H1 (cell line): ENCODE measurements at regions not wholly inside any gene's neighbourhood (a gene's known extent, or its start where the extent isn't known, plus 50 kb on each side); places are given as distances from the start of the nearest gene placed in this dataset.

Experiments
- BCL11A ChIP-seq, 2 experiments: IDR thresholded peaks; one replicate each; pipeline ENCODE4 v1.6.1; 2011; ENCODE audit warnings: low read depth in 2 of 2, low read length in 2 of 2, mild to moderate bottlenecking in 2 of 2
- CBX8 ChIP-seq: fragments of 300-800, 300-1000 bp; sonication (generic); IDR thresholded peaks from 2 replicates; pipeline ENCODE4 v1.7.1; 2016; ENCODE audit warnings: low read depth, low read length, borderline replicate concordance
- CHD7 ChIP-seq: fragments of 300-600 bp; sonication (generic); IDR thresholded peaks from 2 replicates; pipeline ENCODE4 v1.7.1; 2012; ENCODE audit warnings: low read length, moderate library complexity, mild to moderate bottlenecking, inconsistent platforms; ENCODE audit not compliant: insufficient replicate concordance
- GABPA ChIP-seq: IDR thresholded peaks from 2 replicates; pipeline ENCODE4 v1.6.1; 2011; ENCODE audit warnings: mild to moderate bottlenecking, low read length, moderate library complexity, borderline replicate concordance; ENCODE audit not compliant: insufficient read depth
- GTF2F1 ChIP-seq: IDR thresholded peaks from 2 replicates; pipeline ENCODE4 v1.6.1; 2012; ENCODE audit warnings: low read depth, low read length, improper control_type of control experiment, borderline replicate concordance
- NANOG ChIP-seq: IDR thresholded peaks from 2 replicates; pipeline ENCODE4 v1.6.1; 2011; ENCODE audit warnings: low read length, low read depth, mild to moderate bottlenecking, inconsistent platforms; ENCODE audit not compliant: insufficient read depth, poor library complexity, severe bottlenecking
- RBBP5 ChIP-seq: IDR thresholded peaks from 2 replicates; pipeline ENCODE4 v1.7.1; 2012; ENCODE audit warnings: low read depth, mild to moderate bottlenecking, inconsistent platforms, low read length, moderate library complexity, borderline replicate concordance
- SIN3A ChIP-seq, 2 experiments: IDR thresholded peaks in 1 of 2; conservative IDR thresholded peaks in 1 of 2; 2 replicates each; pipeline ENCODE4 v1.6.1; 2011 to 2012; ENCODE audit warnings: low read length in 2 of 2, improper control_type of control experiment in 1 of 2, low read depth in 1 of 2, mild to moderate bottlenecking in 1 of 2
- TEAD4 ChIP-seq: IDR thresholded peaks from 2 replicates; pipeline ENCODE4 v1.6.1; 2012; ENCODE audit warnings: low read depth, low read length, inconsistent platforms, mixed read lengths
- ZNF274 ChIP-seq: IDR thresholded peaks from 2 replicates; pipeline ENCODE4 v1.7.0; 2012; ENCODE audit warnings: low read length, borderline replicate concordance; ENCODE audit errors: extremely low read depth

GRCh38 chr2:129713337-129713736, 266.1 kb upstream of the RAB6C start (continued):
- TF ChIP-seq CHD7, result no peak
- no peak for TF ChIP-seq BCL11A (IDR thresholded peaks at IDR 0.05; ENCODE audit: low read depth in 2 of 2, low read length in 2 of 2)
- TF ChIP-seq ZNF274, result no peak
- TF ChIP-seq CBX8, result no peak
- TF ChIP-seq RBBP5, result no peak
- no peak for TF ChIP-seq GABPA
- TF ChIP-seq TEAD4, result no peak
- TF ChIP-seq GTF2F1, result no peak
- TF ChIP-seq SIN3A (conservative IDR thresholded peaks at IDR 0.05 in 1 of 2, IDR thresholded peaks at IDR 0.05 in 1 of 2; ENCODE audit: low read depth in 1 of 2, low read length in 2 of 2), result no peak
- TF ChIP-seq NANOG, result no peak
